GM12891 (cell line): ENCODE measurements at regions not wholly inside any gene's neighbourhood (a gene's known extent, or its start where the extent isn't known, plus 50 kb on each side); places are given as distances from the start of the nearest gene placed in this dataset.

Experiments
- POLR2A ChIP-seq: IDR thresholded peaks from 2 replicates; pipeline ENCODE4 v1.6.1; 2011; ENCODE audit warnings: low read depth, low read length, control low read depth
- POLR2AphosphoS5 ChIP-seq: IDR thresholded peaks from 2 replicates; pipeline ENCODE4 v1.6.1; 2011; ENCODE audit warnings: low read depth, low read length, control low read depth

- no peak for TF ChIP-seq POLR2AphosphoS5
- no peak for TF ChIP-seq POLR2A
Measured at GRCh38 chr12:46050805-46051204, 60.4 kb upstream of the SCAF11 start.
